ENCODE measurements at regions not wholly inside any gene's neighbourhood (a gene's known extent, or its start where the extent isn't known, plus 50 kb on each side); places are given as distances from the start of the nearest gene placed in this dataset.

DNA sequence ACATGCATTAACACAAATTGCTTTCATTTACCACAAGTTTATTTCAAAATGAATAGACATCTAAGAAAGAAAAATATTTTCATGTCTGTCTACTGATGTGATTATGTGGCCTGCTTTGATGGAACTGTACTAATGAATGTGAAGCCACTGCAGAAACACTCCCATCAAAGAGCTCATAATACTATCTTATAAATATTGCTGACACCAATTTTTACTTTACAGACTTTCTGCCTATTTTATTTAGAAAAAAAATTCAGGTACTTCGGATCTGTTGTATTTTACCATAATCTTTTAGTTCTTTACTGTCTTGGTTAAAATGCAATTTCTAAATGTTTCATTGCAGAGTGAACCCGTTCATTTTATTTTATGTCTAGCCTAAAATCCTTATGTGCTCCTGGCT is 281.9 kb downstream of the ICE1 start:
- TF ChIP-seq ZFX (IDR thresholded peaks at IDR 0.05): no peak
- TF ChIP-seq, protein P1, sequence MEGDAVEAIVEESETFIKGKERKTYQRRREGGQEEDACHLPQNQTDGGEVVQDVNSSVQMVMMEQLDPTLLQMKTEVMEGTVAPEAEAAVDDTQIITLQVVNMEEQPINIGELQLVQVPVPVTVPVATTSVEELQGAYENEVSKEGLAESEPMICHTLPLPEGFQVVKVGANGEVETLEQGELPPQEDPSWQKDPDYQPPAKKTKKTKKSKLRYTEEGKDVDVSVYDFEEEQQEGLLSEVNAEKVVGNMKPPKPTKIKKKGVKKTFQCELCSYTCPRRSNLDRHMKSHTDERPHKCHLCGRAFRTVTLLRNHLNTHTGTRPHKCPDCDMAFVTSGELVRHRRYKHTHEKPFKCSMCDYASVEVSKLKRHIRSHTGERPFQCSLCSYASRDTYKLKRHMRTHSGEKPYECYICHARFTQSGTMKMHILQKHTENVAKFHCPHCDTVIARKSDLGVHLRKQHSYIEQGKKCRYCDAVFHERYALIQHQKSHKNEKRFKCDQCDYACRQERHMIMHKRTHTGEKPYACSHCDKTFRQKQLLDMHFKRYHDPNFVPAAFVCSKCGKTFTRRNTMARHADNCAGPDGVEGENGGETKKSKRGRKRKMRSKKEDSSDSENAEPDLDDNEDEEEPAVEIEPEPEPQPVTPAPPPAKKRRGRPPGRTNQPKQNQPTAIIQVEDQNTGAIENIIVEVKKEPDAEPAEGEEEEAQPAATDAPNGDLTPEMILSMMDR (conservative IDR thresholded peaks at IDR 0.05): no peak
- H3K27ac ChIP-seq: no peak overlapping the region

DNA sequence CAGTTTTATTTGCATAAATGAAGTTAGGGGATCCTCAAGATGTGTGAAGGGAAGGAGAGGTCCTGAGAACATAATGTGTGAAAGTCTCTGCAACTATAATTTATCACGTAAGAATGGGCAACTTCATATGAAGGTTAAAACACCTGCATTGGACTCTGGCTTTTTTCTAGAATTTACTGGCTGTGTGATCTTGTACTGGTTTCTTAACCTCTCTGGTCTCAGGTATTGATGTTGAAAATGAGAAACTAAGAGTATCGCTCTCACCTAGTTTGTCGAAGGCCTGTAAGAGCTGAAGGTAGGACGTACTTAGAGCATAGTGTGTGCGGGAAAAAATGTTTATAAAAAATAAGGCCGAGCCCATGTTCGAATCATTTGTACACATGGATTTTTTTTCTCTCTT is 280.5 kb downstream of the ICE1 start:
- TF ChIP-seq ZFX (IDR thresholded peaks at IDR 0.05): no peak
- TF ChIP-seq, protein P1 (conservative IDR thresholded peaks at IDR 0.05): no peak

DNA sequence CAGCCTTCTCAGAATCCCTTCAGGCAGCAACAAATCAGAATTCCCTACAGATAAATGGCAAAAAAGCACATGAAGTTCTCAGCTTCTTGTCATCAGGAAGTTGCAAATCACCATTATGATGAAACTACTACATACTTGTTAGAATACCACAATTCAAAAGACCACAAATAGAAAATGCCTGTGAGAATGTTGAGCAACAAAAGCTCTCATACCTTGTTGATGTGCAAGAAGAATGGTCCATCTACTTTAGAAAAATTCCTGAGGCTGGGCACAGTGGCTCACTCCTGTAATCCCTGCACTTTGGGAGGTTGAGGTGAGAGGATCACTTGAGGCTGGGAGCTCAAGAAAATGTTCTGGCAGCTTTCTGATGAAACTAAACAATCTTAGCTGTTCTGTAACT is 278.1 kb downstream of the ICE1 start:
- no peak overlapping the region for H3K27ac ChIP-seq
- TF ChIP-seq, protein P1 (conservative IDR thresholded peaks at IDR 0.05): no peak
- TF ChIP-seq ZFX (IDR thresholded peaks at IDR 0.05): no peak

More for the DNA sequence above, 280.5 kb downstream of the ICE1 start:
- no peak overlapping the region for H3K27ac ChIP-seq

DNA sequence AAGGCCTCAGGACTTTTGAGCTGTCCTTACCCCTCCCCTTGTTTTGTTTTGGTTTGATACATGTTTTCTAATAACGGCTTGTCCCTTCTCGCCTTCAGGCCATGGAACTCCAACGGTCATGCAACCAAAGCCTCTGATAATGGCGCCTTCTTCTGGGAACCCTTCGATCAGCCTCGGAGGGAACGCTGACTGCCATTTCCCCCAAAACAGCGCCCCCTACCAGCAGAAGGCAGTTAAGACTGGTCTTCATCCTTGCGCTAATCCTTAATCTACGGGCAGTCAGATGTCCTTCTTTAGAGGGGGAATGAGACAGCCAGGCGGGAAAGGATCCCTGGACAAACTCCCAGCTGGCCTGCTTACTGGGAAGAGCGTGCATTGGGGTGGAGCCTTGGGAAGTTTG is 276.6 kb downstream of the ICE1 start:
- H3K27ac ChIP-seq: no peak overlapping the region
- no peak for TF ChIP-seq ZFX (IDR thresholded peaks at IDR 0.05)
- TF ChIP-seq, protein P1 (conservative IDR thresholded peaks at IDR 0.05): peak; percentile 67

DNA sequence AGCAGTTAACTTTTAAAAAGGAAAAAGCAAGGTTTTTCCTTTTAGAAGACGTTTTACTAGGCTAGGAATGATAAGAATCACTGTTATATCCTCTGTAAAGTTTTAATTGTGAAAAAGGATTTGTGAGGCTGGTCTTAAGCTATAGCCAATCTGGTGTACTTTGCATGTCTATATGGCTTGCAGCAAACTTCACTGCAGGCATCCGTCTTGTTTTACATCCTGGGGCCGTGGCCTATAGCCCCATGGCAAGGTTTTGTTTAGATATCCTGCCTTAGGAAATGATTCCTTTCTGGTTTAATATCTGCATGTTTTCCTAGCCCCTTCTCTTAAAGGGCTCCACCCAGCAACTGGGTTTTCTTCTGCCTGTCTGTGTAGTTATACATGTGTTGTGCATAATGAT is 272.8 kb downstream of the ICE1 start:
- no peak overlapping the region for H3K27ac ChIP-seq
- no peak for TF ChIP-seq ZFX (IDR thresholded peaks at IDR 0.05)
- TF ChIP-seq, protein P1 (conservative IDR thresholded peaks at IDR 0.05): no peak

DNA sequence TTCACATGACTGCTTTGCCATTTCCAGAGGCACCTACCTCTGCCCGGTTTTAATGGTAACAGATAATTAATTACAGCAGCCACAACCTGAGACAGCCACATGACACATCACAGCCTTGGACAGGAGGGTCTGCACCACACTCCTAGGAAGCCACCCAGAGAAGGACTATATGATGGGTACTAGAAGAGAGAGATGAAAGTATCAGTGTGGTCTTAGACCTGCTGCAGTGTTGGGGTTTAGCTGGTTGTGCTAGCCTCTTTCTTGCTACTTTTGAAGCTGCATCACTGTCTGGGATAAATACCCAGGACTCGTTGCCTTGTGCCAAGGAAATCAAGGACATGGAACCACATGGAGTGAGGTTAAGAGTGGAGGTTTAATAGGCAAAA is 266.4 kb downstream of the ICE1 start:
- no peak overlapping the region for H3K27ac ChIP-seq
- TF ChIP-seq ZFX (IDR thresholded peaks at IDR 0.05): no peak
- TF ChIP-seq, protein P1 (conservative IDR thresholded peaks at IDR 0.05): no peak

DNA sequence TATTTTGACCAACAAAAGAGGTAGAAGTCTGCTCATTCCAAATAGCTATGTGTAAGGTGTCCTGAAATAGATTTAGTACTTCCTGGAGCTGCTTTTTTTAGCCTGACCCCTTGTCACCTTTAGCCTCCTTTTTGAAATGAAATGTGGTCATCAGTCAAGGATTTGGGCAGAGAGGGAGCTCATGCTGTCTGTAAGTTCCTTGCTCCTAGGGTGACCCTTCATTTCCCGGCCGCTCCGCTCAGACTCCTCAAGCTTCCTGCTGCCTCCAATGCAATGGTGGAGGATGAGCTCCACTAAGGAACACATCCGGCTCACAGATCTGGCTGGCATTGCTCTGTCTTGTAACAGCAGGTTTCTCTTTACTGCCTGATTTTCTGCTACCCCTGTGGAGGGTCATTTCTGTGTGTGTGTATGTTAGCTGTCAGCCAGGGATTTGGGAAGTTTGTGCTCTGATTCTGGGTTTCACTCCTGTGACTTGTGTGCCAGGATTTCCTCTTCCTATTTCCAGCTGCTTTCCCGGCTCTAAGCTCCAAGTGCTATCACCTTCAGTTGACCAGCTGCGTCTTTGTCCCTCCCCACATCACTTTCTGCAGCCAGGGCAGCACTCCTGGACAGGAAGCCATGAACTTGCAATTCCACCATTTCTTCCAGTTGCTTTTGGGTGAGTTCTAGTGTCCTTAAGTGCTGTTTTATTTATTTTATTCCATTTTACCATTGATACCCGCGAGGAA is 265.9 kb downstream of the ICE1 start:
- TF ChIP-seq, protein P1 (conservative IDR thresholded peaks at IDR 0.05): no peak
- no peak for TF ChIP-seq ZFX (IDR thresholded peaks at IDR 0.05)
- no peak overlapping the region for H3K27ac ChIP-seq
